ENCODE measurements at regions not wholly inside any gene's neighbourhood (a gene's known extent, or its start where the extent isn't known, plus 50 kb on each side); places are given as distances from the start of the nearest gene placed in this dataset.
"Not testable (repeated sequence)": the region's sequence is repeated elsewhere in the genome, so short reads cannot be mapped to it uniquely, and the experiment has no call there.

GRCh38 chr13:75180805-75181455, 301.0 kb downstream of the TBC1D4 start:
- DNase-seq (ENCODE audit: extremely low read depth, low read depth, low spot score), result no peak

GRCh38 chr13:75178436-75178835, 303.5 kb downstream of the TBC1D4 start:
- DNase-seq (ENCODE audit: extremely low read depth, low read depth, low spot score), result no peak

GRCh38 chr13:75175575-75175974, 306.4 kb downstream of the TBC1D4 start:
- no peak for DNase-seq (ENCODE audit: extremely low read depth, low read depth, low spot score)

- DNase-seq (ENCODE audit: extremely low read depth, low read depth, low spot score), result not testable (repeated sequence)
Measured at GRCh38 chr13:75175097-75175496, 306.9 kb downstream of the TBC1D4 start.

- DNase-seq (ENCODE audit: extremely low read depth, low read depth, low spot score), result no peak
Measured at GRCh38 chr13:75174481-75174880, 307.5 kb downstream of the TBC1D4 start.

- no peak for DNase-seq (ENCODE audit: extremely low read depth, low read depth, low spot score)
Measured at GRCh38 chr13:75173457-75174356, 308.3 kb downstream of the TBC1D4 start.

- no peak for DNase-seq (ENCODE audit: extremely low read depth, low read depth, low spot score)
Measured at GRCh38 chr13:75170311-75170710, 311.7 kb downstream of the TBC1D4 start.

GRCh38 chr13:75165543-75166230, 316.3 kb downstream of the TBC1D4 start:
- DNase-seq (ENCODE audit: extremely low read depth, low read depth, low spot score), result no peak

GRCh38 chr13:75161804-75162203, 320.2 kb downstream of the TBC1D4 start:
- no peak for DNase-seq (ENCODE audit: extremely low read depth, low read depth, low spot score)

- DNase-seq (ENCODE audit: extremely low read depth, low read depth, low spot score), result no peak
Measured at GRCh38 chr13:75160984-75161383, 321.0 kb downstream of the TBC1D4 start.

- DNase-seq (ENCODE audit: extremely low read depth, low read depth, low spot score), result no peak
Measured at GRCh38 chr13:75154331-75154730, 327.6 kb downstream of the TBC1D4 start.

- DNase-seq (ENCODE audit: extremely low read depth, low read depth, low spot score), result no peak
Measured at GRCh38 chr13:75153834-75154233, 328.1 kb downstream of the TBC1D4 start.

- DNase-seq (ENCODE audit: extremely low read depth, low read depth, low spot score), result no peak
Measured at GRCh38 chr13:75153386-75153785, 328.6 kb downstream of the TBC1D4 start.

- DNase-seq (ENCODE audit: extremely low read depth, low read depth, low spot score), result no peak
Measured at GRCh38 chr13:75151081-75151643, 330.8 kb downstream of the TBC1D4 start.

GRCh38 chr13:75149776-75150175, 332.2 kb downstream of the TBC1D4 start:
- DNase-seq (ENCODE audit: extremely low read depth, low read depth, low spot score), result no peak

GRCh38 chr13:75147946-75148345, 334.0 kb downstream of the TBC1D4 start:
- no peak for DNase-seq (ENCODE audit: extremely low read depth, low read depth, low spot score)

GRCh38 chr13:75146436-75146835, 335.5 kb downstream of the TBC1D4 start:
- no peak for DNase-seq (ENCODE audit: extremely low read depth, low read depth, low spot score)

GRCh38 chr13:75145927-75146326, 336.0 kb downstream of the TBC1D4 start:
- no peak for DNase-seq (ENCODE audit: extremely low read depth, low read depth, low spot score)

- DNase-seq (ENCODE audit: extremely low read depth, low read depth, low spot score), result no peak
Measured at GRCh38 chr13:75139291-75139690, 342.7 kb downstream of the TBC1D4 start.

GRCh38 chr13:75137911-75138571, 343.9 kb downstream of the TBC1D4 start:
- DNase-seq (ENCODE audit: extremely low read depth, low read depth, low spot score), result peak; percentile 20

- DNase-seq (ENCODE audit: extremely low read depth, low read depth, low spot score), result no peak
Measured at GRCh38 chr13:75136151-75136550, 345.8 kb downstream of the TBC1D4 start.

Measured in glomerular endothelial cell (primary cell).